Adrenal gland (tissue), 9 donors: ENCODE measurements at regions not wholly inside any gene's neighbourhood (a gene's known extent, or its start where the extent isn't known, plus 50 kb on each side); places are given as distances from the start of the nearest gene placed in this dataset.
"Not testable (repeated sequence)": the region's sequence is repeated elsewhere in the genome, so short reads cannot be mapped to it uniquely, and the experiment has no call there.

Experiments used
- DNase-seq, 7 donors: peaks; one replicate each; pipeline ENCODE4 v3.0.0-alpha.2; 2019 to 2020
- H3K27ac ChIP-seq, 5 donors: fragments of 200-600 bp; sonication (generic) in 4 of 5; 1 replicate in 3 of 5; 2 replicates in 2 of 5; pipeline versions ENCODE4 v1.5.1 to v1.8.0; 2016 to 2020; ENCODE audit warnings: mild to moderate bottlenecking in 1 of 5
- H3K27me3 ChIP-seq: fragments of 200-600 bp; 2 replicates; pipeline ENCODE4 v1.8.0; 2021
- H3K36me3 ChIP-seq, 2 donors: fragments of 200-600 bp; replicated peaks in 1 of 2; 1 replicate in 1 of 2; 2 replicates in 1 of 2; pipeline versions ENCODE4 v1.5.1 to v1.8.0; 2018 to 2022
- H3K4me1 ChIP-seq, 2 donors: fragments of 200-600 bp; replicated peaks in 1 of 2; 1 replicate in 1 of 2; 2 replicates in 1 of 2; pipeline versions ENCODE4 v1.5.1 to v1.8.0; 2018 to 2021
- H3K4me3 ChIP-seq, 4 donors: fragments of 200-600 bp; sonication (generic) in 3 of 4; one replicate each; pipeline ENCODE4 v1.5.1; 2016 to 2018
- H3K9me3 ChIP-seq, 3 donors: fragments of 200-600 bp; sonication (generic) in 1 of 3; replicated peaks in 1 of 3; 1 replicate in 2 of 3; 2 replicates in 1 of 3; pipeline versions ENCODE4 v1.5.1 to v1.8.0; 2016 to 2021
- POLR2A ChIP-seq, 2 donors: fragments of 450-650 bp; IDR thresholded peaks; one replicate each; pipeline ENCODE4 v1.6.1; 2017; ENCODE audit warnings: antibody characterized with exemption in 2 of 2, mild to moderate bottlenecking in 2 of 2, moderate library complexity in 1 of 2
- WGBS, 4 donors: extraction: QIAGEN DNeasy Blood & Tissue Kit in 2 of 4; methylation state at CpG; one replicate each; pipeline versions ENCODE4 v1.1.5 to v1.1.7; 2013 to 2017; 5-methylcytosine and 5-hydroxymethylcytosine counted together
- intact Hi-C, 2 donors: fragments of 100-400 bp; cut with DNase I; formaldehyde crosslinking; loops; one replicate each; pipeline versions ENCODE4 v1.14.1 to v1.15.0; 2022 to 2023
- TF ChIP-seq, protein P1 (sequence below), 6 experiments: fragments of 450-650 bp in 4 of 6; fragments of 200-600 bp in 2 of 6; sonication (generic) in 1 of 6; IDR thresholded peaks; 1 replicate in 5 of 6; 2 replicates in 1 of 6; pipeline versions ENCODE4 v1.5.1 to v1.8.0; 2016 to 2021; ENCODE audit warnings: antibody characterized with exemption in 6 of 6, mild to moderate bottlenecking in 2 of 6, moderate library complexity in 1 of 6
- donor health status: healthy with polysubstance abuse.
- donor health status: Bipolar disorder and iron deficiency.
- donor health status: DM: yes; HTN: yes; CAD: no.
- donor health status: DM: no; HTN: no; CAD: no.
- donor health status: DM: no; HTN: no; CAD: no.

DNA sequence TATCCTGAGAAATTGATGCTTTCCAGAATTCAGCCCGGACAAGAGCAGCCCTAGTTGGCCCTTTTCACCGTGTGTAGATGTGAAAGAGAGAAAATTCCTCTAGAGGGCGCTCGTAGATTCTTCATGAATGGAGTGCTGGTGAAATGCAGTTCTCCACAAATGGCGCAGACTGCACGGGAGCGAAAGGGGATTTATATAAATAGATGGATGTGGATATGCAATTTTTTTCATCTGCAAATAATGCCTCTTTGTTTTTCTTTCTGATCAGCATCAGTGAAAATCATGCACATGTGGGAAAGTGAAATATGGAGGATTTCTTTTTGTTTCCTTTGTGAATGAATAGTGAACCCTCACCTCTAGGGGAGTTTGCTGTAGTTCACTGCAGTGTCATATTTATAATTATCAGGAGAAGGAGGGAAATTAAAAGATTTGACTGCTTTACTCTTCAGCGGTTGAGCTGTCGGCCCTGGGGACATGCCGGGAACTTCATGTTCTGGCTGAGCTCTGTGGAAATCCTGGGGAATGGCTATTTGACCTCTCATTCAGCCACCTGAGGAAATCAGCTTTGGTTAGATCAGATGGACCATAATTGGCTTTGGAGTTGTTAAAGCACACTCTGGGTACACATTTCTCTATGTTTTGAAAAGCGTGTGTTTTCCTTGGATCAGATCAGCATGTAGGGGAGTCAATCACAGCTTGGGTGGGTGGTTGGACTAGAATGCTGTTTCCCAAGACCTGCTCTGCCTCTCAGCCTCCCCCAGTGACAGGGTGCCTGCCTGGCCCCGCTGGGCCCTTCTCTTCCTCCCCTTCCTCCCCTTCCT, 115.0 kb upstream of the SHISA3 start:
- WGBS, 4 donors: 15 to 21% (median 18%) methylated on average over 12 of the region's 12 CpGs
- intact Hi-C loops: loop anchor here (2.0 to 5.0 kb wide), 2 partner anchors 240 to 241 kb away; no protein-coding TSS in a partner anchor
- no peaks in the 10 kb centered on the region for H3K27me3 ChIP-seq
- no peaks in the 10 kb centered on the region for H3K9me3 ChIP-seq
- no peaks in the 10 kb centered on the region for H3K36me3 ChIP-seq
- no peak overlapping the region for H3K27ac ChIP-seq
- peaks cover 0 to 7% of the 10 kb centered on the region in 2 donors for H3K4me1 ChIP-seq
- TF ChIP-seq, protein P1, sequence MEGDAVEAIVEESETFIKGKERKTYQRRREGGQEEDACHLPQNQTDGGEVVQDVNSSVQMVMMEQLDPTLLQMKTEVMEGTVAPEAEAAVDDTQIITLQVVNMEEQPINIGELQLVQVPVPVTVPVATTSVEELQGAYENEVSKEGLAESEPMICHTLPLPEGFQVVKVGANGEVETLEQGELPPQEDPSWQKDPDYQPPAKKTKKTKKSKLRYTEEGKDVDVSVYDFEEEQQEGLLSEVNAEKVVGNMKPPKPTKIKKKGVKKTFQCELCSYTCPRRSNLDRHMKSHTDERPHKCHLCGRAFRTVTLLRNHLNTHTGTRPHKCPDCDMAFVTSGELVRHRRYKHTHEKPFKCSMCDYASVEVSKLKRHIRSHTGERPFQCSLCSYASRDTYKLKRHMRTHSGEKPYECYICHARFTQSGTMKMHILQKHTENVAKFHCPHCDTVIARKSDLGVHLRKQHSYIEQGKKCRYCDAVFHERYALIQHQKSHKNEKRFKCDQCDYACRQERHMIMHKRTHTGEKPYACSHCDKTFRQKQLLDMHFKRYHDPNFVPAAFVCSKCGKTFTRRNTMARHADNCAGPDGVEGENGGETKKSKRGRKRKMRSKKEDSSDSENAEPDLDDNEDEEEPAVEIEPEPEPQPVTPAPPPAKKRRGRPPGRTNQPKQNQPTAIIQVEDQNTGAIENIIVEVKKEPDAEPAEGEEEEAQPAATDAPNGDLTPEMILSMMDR (IDR thresholded peaks at IDR 0.05): peak; percentile 52 to 80 (median 68)
- no peak for TF ChIP-seq POLR2A (IDR thresholded peaks at IDR 0.05)
- no peak overlapping the region for H3K4me3 ChIP-seq
- peak; percentile 50 to 80 (median 57) for DNase-seq

DNA sequence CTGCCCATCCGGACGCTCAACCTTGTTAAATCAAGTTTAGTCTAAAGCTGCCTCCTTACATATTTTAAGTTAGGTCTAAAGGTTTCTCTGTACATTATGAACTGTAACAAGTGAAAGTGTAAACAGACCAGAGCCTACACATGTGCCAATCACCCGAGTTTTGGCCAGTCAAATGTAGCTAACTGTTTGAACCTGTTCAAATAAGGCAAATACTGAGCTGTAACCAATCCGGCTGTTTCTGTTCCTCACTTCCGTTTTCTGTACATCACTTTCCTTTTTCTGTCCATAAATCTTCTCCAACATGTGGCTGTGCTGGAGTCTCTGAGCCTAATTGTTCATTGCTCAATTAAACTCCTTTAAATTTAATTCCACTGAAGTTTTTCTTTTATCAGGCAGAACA, 113.3 kb upstream of the SHISA3 start:
- Histone ChIP-seq H3K27ac (no peak overlapping the region), H3K27me3 (no peaks in the 10 kb centered on the region), H3K9me3 (no peaks in the 10 kb centered on the region), H3K4me3 (no peak overlapping the region), H3K36me3 (no peaks in the 10 kb centered on the region), H3K4me1 (peaks cover 0 to 7% of the 10 kb centered on the region in 2 donors)
- intact Hi-C loops: loop anchor here in 1 of 2 donors (5.0 kb wide), 1 partner anchor 238 kb away; no protein-coding TSS in a partner anchor
- no peak for DNase-seq
- 73 to 85% (median 75%) methylated on average over 5 of the region's 5 CpGs for WGBS, 4 donors
- TF ChIP-seq POLR2A (IDR thresholded peaks at IDR 0.05): no peak
- TF ChIP-seq, protein P1 (IDR thresholded peaks at IDR 0.05): no peak

DNA sequence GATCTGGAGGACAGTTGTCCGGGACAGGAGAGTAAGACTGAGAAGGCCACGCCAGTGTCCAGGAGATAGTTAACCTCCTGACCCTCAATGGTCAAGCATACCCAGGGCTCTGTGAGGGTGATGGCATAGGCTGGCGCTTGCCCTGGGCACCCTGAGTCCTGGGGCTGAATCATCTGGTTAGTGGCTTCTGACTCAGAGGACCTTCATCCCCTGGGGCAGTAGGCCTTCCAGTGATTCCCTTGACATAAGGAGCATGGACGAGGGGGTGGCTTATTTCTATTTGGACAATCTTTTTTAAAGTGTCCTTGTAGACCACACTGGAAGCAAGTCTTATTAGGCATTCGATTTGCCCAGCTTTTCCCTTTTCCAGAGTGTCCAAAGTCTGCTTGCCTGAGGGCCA, 108.4 kb upstream of the SHISA3 start:
- DNase-seq, H3K27me3 ChIP-seq, H3K4me1 ChIP-seq, H3K27ac ChIP-seq, H3K36me3 ChIP-seq, H3K9me3 ChIP-seq, intact Hi-C loops, H3K4me3 ChIP-seq: not testable (repeated sequence)
- WGBS, 4 donors: 53 to 80% (median 69%) methylated on average over 4 to 5 of the region's 5 CpGs

DNA sequence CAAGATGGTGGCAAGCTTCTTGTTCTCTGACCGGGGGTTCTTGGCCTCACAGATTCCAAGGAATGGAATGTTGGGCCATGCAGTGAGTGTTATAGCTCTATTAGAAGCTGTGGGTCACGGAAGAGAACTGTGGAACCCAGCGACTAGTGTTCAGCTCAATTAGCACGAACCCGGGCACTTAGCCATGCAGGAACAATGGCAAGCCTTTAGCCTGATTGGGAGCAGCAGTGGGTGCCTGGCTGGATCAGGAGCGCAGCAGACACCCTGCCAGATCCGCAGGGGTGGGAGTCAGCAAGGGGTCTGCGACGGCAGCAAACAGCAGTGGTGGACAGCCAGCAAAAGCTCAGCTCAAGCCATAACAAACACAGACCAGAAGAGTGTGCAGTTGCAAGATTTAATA, 105.1 kb upstream of the SHISA3 start:
- intact Hi-C loops, H3K36me3 ChIP-seq, DNase-seq, H3K4me3 ChIP-seq, H3K27ac ChIP-seq, H3K9me3 ChIP-seq, H3K4me1 ChIP-seq, H3K27me3 ChIP-seq: not testable (repeated sequence)
- 76 to 89% (median 86%) methylated on average over 9 of the region's 9 CpGs for WGBS, 4 donors

DNA sequence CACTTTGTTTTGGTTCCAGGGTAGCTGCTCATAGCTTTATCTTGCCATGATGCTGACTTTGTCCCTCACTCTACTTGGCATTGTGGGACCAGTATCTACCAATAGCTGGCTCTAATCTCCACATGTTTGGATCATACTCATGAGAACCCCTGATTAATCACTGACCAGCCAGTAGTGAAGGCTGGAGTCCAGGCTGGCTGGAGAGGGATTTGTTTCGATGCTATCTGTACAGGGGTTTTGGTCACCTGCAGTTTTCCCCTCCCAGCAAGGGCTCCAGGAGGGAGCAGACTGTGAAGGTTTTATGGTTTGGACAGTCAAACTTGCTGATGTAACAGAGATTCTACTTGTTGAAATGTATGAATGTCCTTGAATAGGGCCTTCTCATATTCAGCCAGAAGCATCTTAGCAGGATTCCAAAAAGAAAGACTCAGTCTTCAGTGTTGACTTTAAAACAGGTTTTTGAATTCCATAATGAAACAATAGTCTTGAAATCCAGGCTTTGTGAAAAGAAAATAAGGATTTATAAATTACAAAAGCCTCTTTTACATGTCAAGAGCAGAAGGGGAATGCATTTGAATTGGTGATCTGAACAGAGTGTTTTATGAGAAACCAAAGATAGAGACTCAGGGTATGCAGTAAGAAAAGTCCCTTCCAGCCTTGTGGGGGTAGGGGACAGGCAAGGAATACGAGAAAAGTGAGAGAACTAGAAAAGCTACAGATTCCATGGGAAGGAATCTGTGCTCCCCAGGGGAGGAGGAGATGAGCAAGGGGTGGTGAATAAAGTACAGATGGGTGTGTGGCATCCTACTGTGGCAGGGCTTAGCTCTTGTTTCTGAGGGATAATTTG, 103.1 kb upstream of the SHISA3 start:
- H3K27me3 ChIP-seq: no peaks in the 10 kb centered on the region

More for the DNA sequence above, 103.1 kb upstream of the SHISA3 start:
- Histone ChIP-seq H3K4me3 (no peak overlapping the region), H3K27ac (no peak overlapping the region), H3K4me1 (no peaks in the 10 kb centered on the region), H3K36me3 (no peaks in the 10 kb centered on the region), H3K9me3 (no peaks in the 10 kb centered on the region)
- intact Hi-C loops: no loop called here
- TF ChIP-seq, protein P1 (IDR thresholded peaks at IDR 0.05): no peak
- TF ChIP-seq POLR2A (IDR thresholded peaks at IDR 0.05): no peak
- WGBS, 4 donors: 69 to 82% (median 79%) methylated on average over 2 of the region's 2 CpGs
- no peak for DNase-seq
